OCI-LY7 (cell line): ENCODE measurements at regions not wholly inside any gene's neighbourhood (a gene's known extent, or its start where the extent isn't known, plus 50 kb on each side); places are given as distances from the start of the nearest gene placed in this dataset.

Experiments
- BruUV-seq: library from RNA; stranded (reverse); fragments of 400-500 nt; replicated peaks from 2 replicates; lab custom pipeline; 2021; lab: Mats Ljungman, UMichigan
- CTCF ChIA-PET: fragments of 300-600 bp; sonication (Branson Sonifier 250); formaldehyde crosslinking; loops from one replicate; lab custom pipeline; 2022; ENCODE audit warnings: antibody characterized with exemption; ENCODE audit not compliant: unreplicated experiment; lab: Charles Lee
- POLR2A ChIA-PET: fragments of 300-600 bp; sonication (Branson Sonifier 250); formaldehyde crosslinking; loops from one replicate; lab custom pipeline; 2022; ENCODE audit warnings: antibody characterized with exemption; lab: Charles Lee
- DNase-seq: peaks from one replicate; pipeline ENCODE4 v3.0.0-alpha.2; 2015; ENCODE audit warnings: low spot score
- H2AFZ ChIP-seq: fragments of 200-600 bp; sonication (generic), shearing (Covaris generic); 2 replicates; pipeline ENCODE4 v1.6.1; 2014; ENCODE audit warnings: mild to moderate bottlenecking, antibody characterized with exemption, low read length, moderate library complexity
- H3K27ac ChIP-seq: fragments of 200-600 bp; sonication (generic); 2 replicates; pipeline ENCODE4 v1.5.1; 2014; ENCODE audit warnings: mixed run types, low read depth, mild to moderate bottlenecking, moderate library complexity, low read length, inconsistent platforms; ENCODE audit not compliant: poor library complexity, severe bottlenecking
- H3K36me3 ChIP-seq: fragments of 200-600 bp; sonication (generic); 2 replicates; pipeline ENCODE4 v1.6.1; 2014; ENCODE audit warnings: mild to moderate bottlenecking, antibody characterized with exemption, low read length, moderate library complexity, mixed read lengths; ENCODE audit not compliant: insufficient read depth
- H3K4me1 ChIP-seq: fragments of 200-600 bp; sonication (generic); 2 replicates; pipeline ENCODE4 v1.5.1; 2014; ENCODE audit warnings: mild to moderate bottlenecking, low read length; ENCODE audit not compliant: insufficient read depth, poor library complexity, severe bottlenecking
- H3K4me2 ChIP-seq: fragments of 200-600 bp; sonication (generic); 2 replicates; pipeline ENCODE4 v1.6.1; 2014; ENCODE audit warnings: mild to moderate bottlenecking, low read length
- H3K4me3 ChIP-seq: fragments of 200-600 bp; sonication (generic); 2 replicates; pipeline ENCODE4 v1.5.1; 2014; ENCODE audit warnings: mild to moderate bottlenecking, low read depth, low read length; ENCODE audit not compliant: poor library complexity, severe bottlenecking
- H3K79me2 ChIP-seq: fragments of 200-600 bp; sonication (generic); 2 replicates; pipeline ENCODE4 v1.6.1; 2016; ENCODE audit warnings: low read depth, mild to moderate bottlenecking, low read length, moderate library complexity, mixed read lengths; ENCODE audit not compliant: insufficient read depth
- H3K9me2 ChIP-seq: fragments of 200-600 bp; sonication (generic); 2 replicates; pipeline ENCODE4 v1.6.1; 2016; ENCODE audit warnings: mild to moderate bottlenecking, low read length, mixed read lengths; ENCODE audit not compliant: insufficient read depth
- H3K9me3 ChIP-seq: fragments of 200-600 bp; sonication (generic); 2 replicates; pipeline ENCODE4 v1.6.1; 2014; ENCODE audit warnings: mild to moderate bottlenecking, mixed run types, low read length, mixed read lengths
- H4K20me1 ChIP-seq: fragments of 200-600 bp; sonication (generic); 2 replicates; pipeline ENCODE4 v1.6.1; 2014; ENCODE audit warnings: mild to moderate bottlenecking, antibody characterized with exemption, low read length, moderate library complexity, mixed read lengths; ENCODE audit not compliant: insufficient read depth
- EZH2phosphoT487 ChIP-seq: fragments of 200-600 bp; sonication (generic); IDR thresholded peaks from 2 replicates; pipeline ENCODE4 v1.6.1; 2018; ENCODE audit warnings: low read depth, borderline replicate concordance, mild to moderate bottlenecking, mixed run types, antibody characterized with exemption, low read length, moderate library complexity, mixed read lengths
- intact Hi-C: fragments of 100-400 bp; cut with micrococcal nuclease; formaldehyde crosslinking; loops from one replicate; pipeline ENCODE4 v1.10.0; 2022; ENCODE audit not compliant: unreplicated experiment
- TF ChIP-seq, protein P1 (sequence below): fragments of 200-600 bp; sonication (generic); conservative IDR thresholded peaks from 2 replicates; pipeline ENCODE4 v1.5.1; 2014; ENCODE audit warnings: mild to moderate bottlenecking, antibody characterized with exemption, low read length, moderate library complexity, mixed read lengths

GRCh38 chr14:43056106-43056505 is 1449.4 kb downstream of the LRFN5 start:
- POLR2A ChIA-PET, result no interaction called here
- no peak overlapping the region for H3K4me2 ChIP-seq
- CTCF ChIA-PET, result no interaction called here

DNA sequence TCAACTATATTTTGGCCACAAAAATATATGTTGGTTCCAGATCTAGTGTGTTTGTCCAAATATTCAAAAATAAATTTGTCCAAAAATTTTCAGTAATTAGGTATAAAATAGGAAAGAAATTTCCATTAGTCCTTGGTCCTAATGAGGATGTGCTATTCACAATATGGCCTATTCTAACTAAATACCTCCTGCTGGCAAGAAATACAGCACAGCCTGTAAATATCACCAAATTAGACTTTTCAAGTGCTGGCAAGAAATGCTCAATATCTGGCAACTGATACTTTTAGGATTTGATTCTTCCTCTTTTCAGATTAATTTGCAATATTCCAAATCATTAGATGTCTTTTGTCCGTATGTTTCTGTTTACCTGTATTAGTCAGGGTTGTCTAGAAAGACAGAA is 1446.2 kb downstream of the LRFN5 start:
- no peaks in the 10 kb centered on the region for H3K9me2 ChIP-seq
- POLR2A ChIA-PET, result interaction anchor here (0.7 kb wide), 1 partner anchor 577 kb away, joined by 3 read pairs; no protein-coding TSS in a partner anchor
- no peak overlapping the region for H3K4me3 ChIP-seq
- H3K4me1 ChIP-seq, result no peaks in the 10 kb centered on the region
- TF ChIP-seq, protein P1, sequence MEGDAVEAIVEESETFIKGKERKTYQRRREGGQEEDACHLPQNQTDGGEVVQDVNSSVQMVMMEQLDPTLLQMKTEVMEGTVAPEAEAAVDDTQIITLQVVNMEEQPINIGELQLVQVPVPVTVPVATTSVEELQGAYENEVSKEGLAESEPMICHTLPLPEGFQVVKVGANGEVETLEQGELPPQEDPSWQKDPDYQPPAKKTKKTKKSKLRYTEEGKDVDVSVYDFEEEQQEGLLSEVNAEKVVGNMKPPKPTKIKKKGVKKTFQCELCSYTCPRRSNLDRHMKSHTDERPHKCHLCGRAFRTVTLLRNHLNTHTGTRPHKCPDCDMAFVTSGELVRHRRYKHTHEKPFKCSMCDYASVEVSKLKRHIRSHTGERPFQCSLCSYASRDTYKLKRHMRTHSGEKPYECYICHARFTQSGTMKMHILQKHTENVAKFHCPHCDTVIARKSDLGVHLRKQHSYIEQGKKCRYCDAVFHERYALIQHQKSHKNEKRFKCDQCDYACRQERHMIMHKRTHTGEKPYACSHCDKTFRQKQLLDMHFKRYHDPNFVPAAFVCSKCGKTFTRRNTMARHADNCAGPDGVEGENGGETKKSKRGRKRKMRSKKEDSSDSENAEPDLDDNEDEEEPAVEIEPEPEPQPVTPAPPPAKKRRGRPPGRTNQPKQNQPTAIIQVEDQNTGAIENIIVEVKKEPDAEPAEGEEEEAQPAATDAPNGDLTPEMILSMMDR, result no peak
- no peak for TF ChIP-seq EZH2phosphoT487
- BruUV-seq, result no TSS peak
- H3K36me3 ChIP-seq, result no peaks in the 10 kb centered on the region
- no peak overlapping the region for H2AFZ ChIP-seq
- intact Hi-C loops, result no loop called here
- no peaks in the 10 kb centered on the region for H3K79me2 ChIP-seq
- H4K20me1 ChIP-seq, result no peaks in the 10 kb centered on the region
- H3K27ac ChIP-seq, result no peak overlapping the region
- H3K4me2 ChIP-seq, result no peak overlapping the region
- CTCF ChIA-PET, result no interaction called here
- H3K9me3 ChIP-seq, result no peaks in the 10 kb centered on the region
- no peak for DNase-seq

More at GRCh38 chr14:43056106-43056505, 1449.4 kb downstream of the LRFN5 start:
- Histone ChIP-seq H3K4me1 (no peaks in the 10 kb centered on the region), H4K20me1 (no peaks in the 10 kb centered on the region), H2AFZ (no peak overlapping the region), H3K9me2 (no peaks in the 10 kb centered on the region), H3K9me3 (peaks cover 3% of the 10 kb centered on the region; the same call in 1 of the 2 replicates), H3K27ac (no peak overlapping the region), H3K36me3 (no peaks in the 10 kb centered on the region), H3K79me2 (no peaks in the 10 kb centered on the region), H3K4me3 (no peak overlapping the region)
- TF ChIP-seq, protein P1, result no peak
- no peak for TF ChIP-seq EZH2phosphoT487
- BruUV-seq, result no TSS peak
- no peak for DNase-seq
- intact Hi-C loops, result no loop called here

- Histone ChIP-seq H3K27ac (no peak overlapping the region), H3K9me3 (no peaks in the 10 kb centered on the region; the same call in 1 of the 2 replicates), H4K20me1 (no peaks in the 10 kb centered on the region), H3K79me2 (no peaks in the 10 kb centered on the region), H3K4me2 (no peak overlapping the region), H3K9me2 (no peaks in the 10 kb centered on the region), H3K36me3 (no peaks in the 10 kb centered on the region), H2AFZ (no peak overlapping the region), H3K4me3 (no peak overlapping the region), H3K4me1 (no peaks in the 10 kb centered on the region)
- BruUV-seq, result no TSS peak
- ChIA-PET POLR2A (interaction anchor here (0.6 to 0.9 kb wide), 2 partner anchors 22 to 206 kb away, joined by 3 read pairs; no protein-coding TSS in a partner anchor), CTCF (no interaction called here)
- intact Hi-C loops, result no loop called here
- no peak for DNase-seq
- no peak for TF ChIP-seq EZH2phosphoT487
- TF ChIP-seq, protein P1, result no peak
Measured at GRCh38 chr14:43043850-43044249, 1437.2 kb downstream of the LRFN5 start.
